HG02623 (cell line): ENCODE measurements at regions not wholly inside any gene's neighbourhood (a gene's known extent, or its start where the extent isn't known, plus 50 kb on each side); places are given as distances from the start of the nearest gene placed in this dataset.

Experiments used
- ATAC-seq: cut with Tn5 transposase; IDR thresholded peaks from one replicate; pipeline ENCODE4 v1.9.1; 2021; ENCODE audit warnings: moderate library complexity; ENCODE audit not compliant: unreplicated experiment

GRCh38 chr10:29141761-29142160, 147.1 kb upstream of the LYZL1 start:
- no peak for ATAC-seq

- ATAC-seq, result no peak
Observed at GRCh38 chr10:29142516-29143314, 146.2 kb upstream of the LYZL1 start.

- no peak for ATAC-seq
Observed at GRCh38 chr10:29144126-29144525, 144.7 kb upstream of the LYZL1 start.

DNA sequence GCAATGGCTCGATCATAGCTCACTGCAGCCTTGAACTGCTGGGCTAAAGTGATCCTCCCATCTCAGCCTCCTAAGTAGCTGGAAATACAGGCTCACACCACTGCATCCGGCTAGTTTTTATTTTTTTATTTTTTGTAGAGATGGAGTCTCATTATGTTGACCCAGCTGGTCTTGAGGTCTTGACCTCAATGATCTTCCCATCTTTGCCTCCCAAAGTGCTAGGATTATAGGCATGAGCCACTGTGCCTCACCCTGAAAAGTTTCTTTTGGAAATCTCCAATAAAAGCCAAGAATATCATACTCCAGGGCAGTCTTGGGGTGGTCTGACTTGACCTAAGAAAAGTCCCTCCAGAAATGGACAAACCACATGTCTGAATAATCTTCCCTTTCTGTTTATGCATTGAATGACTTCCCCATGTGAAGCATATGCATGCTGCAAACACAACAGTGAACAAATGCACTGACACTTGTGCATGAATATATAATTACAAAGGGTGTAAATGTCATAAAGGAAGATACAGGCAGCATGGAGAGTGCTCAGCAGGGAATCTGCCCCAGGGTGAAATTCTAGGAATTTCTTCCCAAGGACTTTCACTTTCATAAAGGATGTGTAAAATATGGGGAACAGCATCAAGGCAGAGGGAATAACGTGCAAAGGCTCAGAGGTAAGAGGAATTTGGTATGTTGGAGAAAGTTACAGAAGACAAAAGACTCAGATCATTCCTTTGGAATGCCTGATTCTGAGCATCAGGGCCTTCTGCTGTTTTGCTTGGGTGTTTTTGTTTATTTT, 142.4 kb upstream of the LYZL1 start:
- ATAC-seq, result no peak

- ATAC-seq, result no peak
Observed at GRCh38 chr10:29150010-29150409, 138.9 kb upstream of the LYZL1 start.

DNA sequence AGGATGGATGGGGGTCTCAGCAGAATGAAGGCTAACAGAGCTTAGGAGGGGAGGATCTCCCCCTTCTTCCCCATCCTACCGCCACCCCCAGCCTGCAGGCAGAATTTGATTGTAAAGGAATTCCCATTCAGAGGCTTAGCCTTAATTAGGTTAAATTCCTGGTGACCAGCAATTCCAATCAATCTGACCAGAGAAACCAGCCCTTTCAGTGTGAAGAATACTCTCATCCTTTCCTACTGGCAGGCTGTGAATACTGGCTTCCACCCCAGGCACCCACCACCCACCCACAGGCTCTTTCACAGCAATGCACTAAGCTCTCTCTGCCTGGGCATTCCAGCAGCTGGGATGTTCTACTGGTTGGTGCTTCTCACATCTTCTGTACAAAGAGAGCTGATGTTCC, 137.9 kb upstream of the LYZL1 start:
- ATAC-seq, result no peak

DNA sequence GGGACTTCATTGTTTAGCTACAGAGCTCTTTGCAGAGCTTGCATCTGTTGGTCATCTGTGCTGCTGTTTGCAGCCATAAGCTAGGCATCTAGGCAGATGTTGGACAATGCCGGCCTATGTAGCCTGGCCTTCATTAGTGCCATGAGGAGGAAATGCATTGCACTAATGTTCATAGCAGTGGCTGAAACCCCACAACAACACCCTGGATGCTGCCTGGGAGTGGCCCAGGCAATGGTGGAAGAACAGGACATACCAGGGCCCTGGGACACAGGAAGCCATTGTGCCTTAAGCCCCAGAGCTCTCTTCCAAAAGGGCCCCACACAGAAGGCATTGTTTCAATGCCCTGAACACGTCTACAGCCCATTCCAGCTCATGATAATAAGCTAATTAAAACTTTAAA, 131.5 kb upstream of the LYZL1 start:
- no peak for ATAC-seq

DNA sequence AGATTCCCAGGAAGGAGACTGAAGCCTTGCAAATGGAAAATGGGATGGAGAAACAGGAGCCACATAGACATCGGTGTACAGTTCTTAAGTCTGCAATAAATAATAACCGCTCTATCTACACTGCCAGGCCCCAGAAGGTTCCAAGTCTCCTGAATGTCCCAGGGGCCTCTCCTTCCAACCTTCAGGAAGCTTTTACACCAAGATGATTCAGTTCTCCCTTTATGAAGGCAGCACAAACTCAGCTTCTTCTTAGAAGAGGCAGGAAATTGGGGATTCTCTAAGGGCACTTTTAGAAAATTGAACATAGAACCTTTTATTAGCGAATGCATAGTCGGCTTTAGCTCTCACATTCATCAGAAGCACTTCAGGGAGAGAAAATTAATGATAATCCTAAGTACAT, 130.8 kb upstream of the LYZL1 start:
- no peak for ATAC-seq

GRCh38 chr10:29160150-29160617, 128.7 kb upstream of the LYZL1 start:
- no peak for ATAC-seq

GRCh38 chr10:29163746-29164145, 125.1 kb upstream of the LYZL1 start:
- ATAC-seq, result no peak

GRCh38 chr10:29166713-29167112, 122.2 kb upstream of the LYZL1 start:
- ATAC-seq, result no peak

DNA sequence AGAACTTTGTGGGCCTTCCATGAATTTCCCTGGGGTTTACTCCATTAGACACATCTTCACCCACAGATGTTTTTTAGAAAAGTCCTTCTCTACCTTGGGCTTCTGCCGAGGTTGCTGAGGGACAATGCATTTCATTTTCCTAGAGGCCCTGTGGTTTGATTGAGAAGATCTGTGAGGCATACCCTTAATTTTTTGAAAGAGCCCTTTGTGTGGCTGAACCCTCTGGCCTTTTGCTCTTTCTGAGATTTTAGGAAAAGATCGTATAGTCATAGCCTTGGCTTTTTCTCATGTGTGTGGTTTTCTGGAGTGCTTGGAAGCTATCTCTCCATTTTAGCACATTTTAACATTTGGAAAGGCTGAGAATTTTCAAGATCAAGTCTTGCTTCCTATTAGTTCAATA, 119.8 kb upstream of the LYZL1 start:
- no peak for ATAC-seq

GRCh38 chr10:29171717-29172116, 117.2 kb upstream of the LYZL1 start:
- ATAC-seq, result no peak

GRCh38 chr10:29174389-29174788, 114.5 kb upstream of the LYZL1 start:
- no peak for ATAC-seq

- ATAC-seq, result no peak
Observed at GRCh38 chr10:29176845-29177832, 111.7 kb upstream of the LYZL1 start.

GRCh38 chr10:29181936-29182335, 106.9 kb upstream of the LYZL1 start:
- ATAC-seq, result no peak

DNA sequence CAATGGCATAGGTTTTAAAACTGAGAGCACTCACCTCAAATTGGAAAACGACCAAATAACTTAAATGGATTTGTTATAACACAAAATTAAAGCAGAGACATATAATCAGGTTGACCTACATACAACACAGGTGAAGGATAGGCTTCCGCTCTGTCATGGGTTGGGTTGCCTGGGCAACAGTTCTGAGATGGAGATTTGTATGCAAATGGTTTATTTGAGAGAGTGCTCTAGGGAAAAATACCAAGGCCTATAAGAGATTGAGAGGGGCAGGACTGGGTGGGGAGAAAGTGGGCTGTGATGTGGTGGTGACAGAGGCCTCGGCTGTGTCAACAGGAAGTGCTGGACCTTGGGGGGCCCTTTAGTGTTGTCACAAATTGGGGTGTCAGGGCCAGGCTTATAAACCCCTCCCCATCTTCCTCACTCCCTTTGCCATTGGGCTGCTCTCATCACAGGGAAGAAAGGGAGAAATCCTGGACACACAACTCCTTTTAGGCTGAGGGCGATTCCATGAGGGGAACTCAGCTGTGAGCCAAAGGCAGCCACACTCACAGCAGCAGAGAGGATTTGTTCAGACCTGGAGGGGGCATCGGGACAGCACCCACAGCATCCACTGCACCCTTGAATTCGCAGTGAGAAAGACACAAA, 105.4 kb upstream of the LYZL1 start:
- no peak for ATAC-seq

GRCh38 chr10:29184205-29185000, 104.5 kb upstream of the LYZL1 start:
- no peak for ATAC-seq

- ATAC-seq, result no peak
Observed at GRCh38 chr10:29185050-29185449, 103.8 kb upstream of the LYZL1 start.

DNA sequence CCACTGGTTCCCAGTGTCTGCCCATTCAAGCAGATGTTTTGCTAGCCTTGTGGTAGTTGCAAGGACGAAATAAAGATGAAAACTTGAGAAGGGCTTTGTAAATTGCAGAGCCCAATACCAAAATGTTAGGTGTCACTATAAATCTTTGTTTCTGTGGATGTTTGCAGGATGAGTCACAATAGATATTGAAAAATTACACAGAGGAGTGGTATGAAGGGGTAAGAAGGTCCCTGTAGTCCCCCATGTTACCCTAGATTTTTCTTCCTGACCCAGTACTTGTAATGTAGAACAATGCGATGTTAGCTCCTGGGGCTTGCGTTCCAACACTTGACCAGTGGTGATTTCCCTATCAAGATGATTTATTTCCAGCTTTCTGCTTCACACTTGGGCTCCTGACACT, 102.6 kb upstream of the LYZL1 start:
- ATAC-seq, result no peak
